H1 (cell line): ENCODE measurements at regions not wholly inside any gene's neighbourhood (a gene's known extent, or its start where the extent isn't known, plus 50 kb on each side); places are given as distances from the start of the nearest gene placed in this dataset.
"Not testable (repeated sequence)": the region's sequence is repeated elsewhere in the genome, so short reads cannot be mapped to it uniquely, and the experiment has no call there.

ENCODE experiments used
- CTCF ChIA-PET: fragments of 300-600 bp; sonication (Branson Sonifier 250); formaldehyde crosslinking; loops from one replicate; lab custom pipeline; 2021; ENCODE audit not compliant: partially characterized antibody; lab: Charles Lee
- POLR2A ChIA-PET: fragments of 300-600 bp; sonication (Branson Sonifier 250); formaldehyde crosslinking; loops from one replicate; lab custom pipeline; 2021; ENCODE audit warnings: inconsistent platforms; ENCODE audit not compliant: partially characterized antibody; lab: Charles Lee
- DNase-seq, 2 experiments: peaks; one replicate each; pipeline versions ENCODE4 v3.0.0 to v3.0.0-alpha.2; 2010 to 2022; ENCODE audit warnings: low spot score in 2 of 2, low read depth in 1 of 2, mixed read lengths in 1 of 2
- FAIRE-seq: peaks from 2 replicates; lab custom pipeline; 2011; peaks lifted over from hg19 to GRCh38; lab: Jason Lieb, UNC
- H2AFZ ChIP-seq: 2 replicates; pipeline ENCODE4 v1.8.1; 2012; ENCODE audit warnings: low read length, inconsistent platforms
- H2AK5ac ChIP-seq: 2 replicates; pipeline ENCODE4 v1.6.1; 2013; ENCODE audit warnings: low read depth, low read length
- H2BK120ac ChIP-seq: replicated peaks from 2 replicates; pipeline ENCODE3; 2013; ENCODE audit warnings: low read depth, low read length, inconsistent platforms
- H2BK12ac ChIP-seq: 2 replicates; pipeline ENCODE4 v1.6.1; 2013; ENCODE audit warnings: low read depth, low read length
- H2BK15ac ChIP-seq: 2 replicates; pipeline ENCODE4 v1.6.1; 2013; ENCODE audit warnings: low read length
- H2BK20ac ChIP-seq: 2 replicates; pipeline ENCODE4 v1.6.1; 2013; ENCODE audit warnings: low read length
- H2BK5ac ChIP-seq: 2 replicates; pipeline ENCODE4 v1.6.1; 2013; ENCODE audit warnings: low read depth, low read length
- H3K14ac ChIP-seq: 2 replicates; pipeline ENCODE4 v1.6.1; 2013; ENCODE audit warnings: inconsistent platforms; ENCODE audit not compliant: insufficient read length
- H3K18ac ChIP-seq: 2 replicates; pipeline ENCODE4 v1.6.1; 2013; ENCODE audit warnings: low read length; ENCODE audit errors: extremely low read depth
- H3K23ac ChIP-seq: 2 replicates; pipeline ENCODE4 v1.6.1; 2013; ENCODE audit warnings: inconsistent platforms; ENCODE audit not compliant: insufficient read length
- H3K23me2 ChIP-seq: 2 replicates; pipeline ENCODE4 v1.6.1; 2013; ENCODE audit warnings: low read depth, low read length
- H3K27ac ChIP-seq: 2 replicates; pipeline ENCODE4 v1.6.1; 2011; ENCODE audit warnings: low read depth, low read length, inconsistent platforms
- H3K27me3 ChIP-seq, 4 experiments: replicated peaks in 1 of 4; 1 replicate in 1 of 4; 2 replicates in 3 of 4; pipeline versions ENCODE4 v1.6.1 to v1.8.1; 2011 to 2013; ENCODE audit warnings: low read length in 3 of 4, mild to moderate bottlenecking in 3 of 4, inconsistent platforms in 2 of 4, mixed read lengths in 2 of 4, moderate library complexity in 1 of 4; ENCODE audit not compliant: control insufficient read depth in 3 of 4, insufficient read depth in 3 of 4; ENCODE audit errors: extremely low read depth in 1 of 4
- H3K36me3 ChIP-seq, 4 experiments: 2 replicates each; pipeline versions ENCODE4 v1.6.1 to v1.8.1; 2011 to 2013; ENCODE audit warnings: mild to moderate bottlenecking in 4 of 4, low read length in 3 of 4, moderate library complexity in 2 of 4, control low read depth in 1 of 4, inconsistent platforms in 1 of 4; ENCODE audit not compliant: insufficient read depth in 4 of 4, control insufficient read depth in 2 of 4
- H3K4ac ChIP-seq: replicated peaks from 2 replicates; pipeline ENCODE3; 2013; ENCODE audit warnings: low read length, low read depth, mixed read lengths, inconsistent platforms; ENCODE audit not compliant: insufficient read length
- H3K4me1 ChIP-seq, 4 experiments: replicated peaks in 1 of 4; 1 replicate in 1 of 4; 2 replicates in 3 of 4; pipeline versions ENCODE4 v1.6.1 to v1.8.1; 2011 to 2013; ENCODE audit warnings: low read length in 3 of 4, inconsistent platforms in 2 of 4, mixed read lengths in 1 of 4; ENCODE audit not compliant: insufficient read depth in 4 of 4, control insufficient read depth in 3 of 4
- H3K4me2 ChIP-seq, 2 experiments: 2 replicates each; pipeline versions ENCODE4 v1.6.1 to v1.8.1; 2011 to 2013; ENCODE audit warnings: low read depth in 2 of 2, low read length in 2 of 2, control low read depth in 1 of 2, inconsistent platforms in 1 of 2, mild to moderate bottlenecking in 1 of 2; ENCODE audit not compliant: insufficient read depth in 1 of 2
- H3K4me3 ChIP-seq, 4 experiments: fragments of 200-600, 300-600 bp in 1 of 4; sonication (generic), shearing (Covaris generic), sonication (Bioruptor Twin) in 1 of 4; 2 replicates each; pipeline versions ENCODE4 v1.5.1 to v1.8.1; 2011 to 2016; ENCODE audit warnings: low read length in 4 of 4, low read depth in 3 of 4, control low read depth in 2 of 4, inconsistent platforms in 2 of 4, mild to moderate bottlenecking in 2 of 4, mixed read lengths in 1 of 4, moderate library complexity in 1 of 4; ENCODE audit not compliant: insufficient read depth in 2 of 4; ENCODE audit errors: extremely low read depth in 1 of 4
- H3K56ac ChIP-seq: replicated peaks from 2 replicates; pipeline ENCODE3; 2013; ENCODE audit warnings: low read depth, mild to moderate bottlenecking, mixed read lengths, low read length, inconsistent platforms; ENCODE audit not compliant: insufficient read length
- H3K79me1 ChIP-seq: 2 replicates; pipeline ENCODE4 v1.6.1; 2013; ENCODE audit warnings: low read depth, low read length, control low read depth
- H3K79me2 ChIP-seq, 2 experiments: 2 replicates each; pipeline versions ENCODE4 v1.6.1 to v1.8.1; 2012 to 2013; ENCODE audit warnings: low read length in 2 of 2, mild to moderate bottlenecking in 2 of 2, inconsistent platforms in 1 of 2; ENCODE audit not compliant: insufficient read depth in 2 of 2, control insufficient read depth in 1 of 2
- H3K9ac ChIP-seq, 4 experiments: replicated peaks in 1 of 4; 1 replicate in 1 of 4; 2 replicates in 3 of 4; pipeline versions ENCODE4 v1.6.1 to v1.8.1; 2011 to 2013; ENCODE audit warnings: low read depth in 3 of 4, low read length in 3 of 4, control low read depth in 2 of 4, mild to moderate bottlenecking in 2 of 4, moderate library complexity in 2 of 4, inconsistent platforms in 1 of 4; ENCODE audit errors: extremely low read depth in 1 of 4
- H3K9me3 ChIP-seq, 2 experiments: 2 replicates each; pipeline versions ENCODE4 v1.6.1 to v1.8.1; 2012 to 2013; ENCODE audit warnings: mild to moderate bottlenecking in 2 of 2, moderate library complexity in 2 of 2, control low read depth in 1 of 2, inconsistent platforms in 1 of 2, low read depth in 1 of 2, low read length in 1 of 2, mixed read lengths in 1 of 2; ENCODE audit not compliant: insufficient read depth in 2 of 2
- H4K20me1 ChIP-seq, 2 experiments: replicated peaks in 1 of 2; 2 replicates each; pipeline versions ENCODE3 to v1.8.1; 2011 to 2013; ENCODE audit warnings: inconsistent platforms in 2 of 2, low read length in 2 of 2, mild to moderate bottlenecking in 1 of 2; ENCODE audit not compliant: insufficient read depth in 2 of 2, control insufficient read depth in 1 of 2
- H4K5ac ChIP-seq: 2 replicates; pipeline ENCODE4 v1.6.1; 2013; ENCODE audit warnings: low read length, low read depth, mixed read lengths, inconsistent platforms; ENCODE audit not compliant: insufficient read length
- H4K8ac ChIP-seq: 2 replicates; pipeline ENCODE4 v1.8.0; 2013; ENCODE audit warnings: mild to moderate bottlenecking, moderate library complexity, low read length, inconsistent platforms; ENCODE audit not compliant: insufficient read depth; ENCODE audit errors: extremely low read depth
- H4K91ac ChIP-seq: replicated peaks from 2 replicates; pipeline ENCODE3; 2013; ENCODE audit warnings: low read length, mixed read lengths, inconsistent platforms; ENCODE audit not compliant: insufficient read length

DNA sequence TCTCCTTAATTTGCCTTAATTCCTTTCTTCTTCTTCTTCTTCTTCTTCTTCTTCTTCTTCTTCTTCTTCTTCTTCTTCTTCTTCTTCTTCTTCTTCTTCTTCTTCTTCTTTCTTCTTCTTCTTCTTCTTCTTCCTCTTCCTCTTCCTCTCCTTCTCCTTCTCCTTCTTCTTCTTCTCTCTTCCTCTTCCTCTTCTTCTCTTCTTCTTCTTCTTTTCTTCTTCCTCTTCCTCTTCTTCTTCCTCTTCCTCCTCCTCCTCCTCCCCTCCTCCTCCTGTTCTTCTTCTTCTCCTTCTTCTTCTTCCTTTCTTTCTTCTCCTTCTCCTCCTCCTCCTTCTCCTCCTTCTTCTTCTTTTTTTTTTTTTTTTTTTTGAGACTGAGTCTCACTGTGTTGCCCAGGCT lies 62.0 kb upstream of the NKD1 start:
- H3K4me2 ChIP-seq, H3K27ac ChIP-seq, DNase-seq, H3K56ac ChIP-seq, H3K79me1 ChIP-seq, H2BK15ac ChIP-seq, H2BK12ac ChIP-seq, H2BK20ac ChIP-seq, H3K4me1 ChIP-seq, H3K4me3 ChIP-seq, H3K79me2 ChIP-seq, H2AFZ ChIP-seq, H3K36me3 ChIP-seq, H4K91ac ChIP-seq, POLR2A ChIA-PET, H2AK5ac ChIP-seq, H3K23me2 ChIP-seq, H3K4ac ChIP-seq, H3K23ac ChIP-seq, H4K8ac ChIP-seq, H3K27me3 ChIP-seq, H2BK120ac ChIP-seq, FAIRE-seq, H4K20me1 ChIP-seq, H3K14ac ChIP-seq, H3K9me3 ChIP-seq, H3K18ac ChIP-seq, H3K9ac ChIP-seq, H2BK5ac ChIP-seq, H4K5ac ChIP-seq: not testable (repeated sequence)
- CTCF ChIA-PET = interaction anchor here (1.5 kb wide), 1 partner anchor 24 kb away, joined by 7 read pairs; no protein-coding TSS in a partner anchor
